ENCODE measurements at regions not wholly inside any gene's neighbourhood (a gene's known extent, or its start where the extent isn't known, plus 50 kb on each side); places are given as distances from the start of the nearest gene placed in this dataset.

- TF ChIP-seq REST (IDR thresholded peaks at IDR 0.05; ENCODE audit: low read depth) (no peak), CTCF (IDR thresholded peaks at IDR 0.05 in 2 of 3, conservative IDR thresholded peaks at IDR 0.05 in 1 of 3; ENCODE audit: borderline replicate concordance in 1 of 3, insufficient read depth in 1 of 3, low read depth in 2 of 3, low read length in 2 of 3) (no peak)
These were observed 87.2 kb upstream of the SGCD start for GRCh38 chr5:156239800-156240199.
